ENCODE measurements at regions not wholly inside any gene's neighbourhood (a gene's known extent, or its start where the extent isn't known, plus 50 kb on each side); places are given as distances from the start of the nearest gene placed in this dataset.

DNA sequence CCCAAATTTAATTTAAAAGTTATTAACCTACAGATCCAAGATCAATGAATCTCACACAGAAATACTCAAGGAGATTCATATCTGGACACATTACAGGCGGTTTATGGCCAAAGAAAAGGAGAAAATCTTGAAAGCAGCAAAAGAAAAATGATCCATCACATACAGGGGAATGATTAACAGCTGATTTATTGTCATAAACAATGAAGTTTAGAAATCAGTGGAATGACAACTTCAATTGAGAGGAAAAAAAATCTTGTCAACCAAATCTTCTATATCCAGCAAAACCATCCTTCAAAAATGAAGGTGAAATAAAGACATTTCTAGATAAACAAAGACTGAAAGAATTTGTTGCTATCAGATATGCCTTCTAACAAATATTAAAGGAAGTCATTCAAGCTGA, 156.2 kb upstream of the SEMA6D start:
- no peak overlapping the region for H4K91ac ChIP-seq (replicated peaks; ENCODE audit: insufficient read length, low read length)
- no peaks in the 10 kb centered on the region for H3K79me2 ChIP-seq (ENCODE audit: control insufficient read depth in 1 of 2, insufficient read depth in 2 of 2, low read length in 2 of 2)
- H4K8ac ChIP-seq (ENCODE audit: extremely low read depth, insufficient read depth, low read length): no peak overlapping the region
- no peak overlapping the region for H3K27ac ChIP-seq (ENCODE audit: low read depth, low read length)
- H2BK15ac ChIP-seq (ENCODE audit: low read length): no peak overlapping the region
- H3K36me3 ChIP-seq (ENCODE audit: control insufficient read depth in 2 of 4, insufficient read depth in 4 of 4, low read length in 3 of 4): no peaks in the 10 kb centered on the region
- H3K56ac ChIP-seq (replicated peaks; ENCODE audit: insufficient read length, low read depth, low read length): no peak overlapping the region
- H3K18ac ChIP-seq (ENCODE audit: extremely low read depth, low read length): no peak overlapping the region
- H3K4me2 ChIP-seq (ENCODE audit: insufficient read depth in 1 of 2, low read depth in 2 of 2, low read length in 2 of 2): no peak overlapping the region
- no peak overlapping the region for H4K5ac ChIP-seq (ENCODE audit: insufficient read length, low read depth, low read length)
- no peak overlapping the region for H3K9ac ChIP-seq (replicated peaks in 1 of 4; ENCODE audit: extremely low read depth in 1 of 4, low read depth in 3 of 4, low read length in 3 of 4)
- H3K23me2 ChIP-seq (ENCODE audit: low read depth, low read length): no peaks in the 10 kb centered on the region
- no peak for DNase-seq (ENCODE audit: low read depth in 1 of 2, low spot score in 2 of 2)
- H2BK20ac ChIP-seq (ENCODE audit: low read length): no peak overlapping the region
- H2BK120ac ChIP-seq (replicated peaks; ENCODE audit: low read depth, low read length): no peak overlapping the region
- H3K23ac ChIP-seq (ENCODE audit: insufficient read length): no peak overlapping the region
- no peaks in the 10 kb centered on the region for H3K4me1 ChIP-seq (replicated peaks in 1 of 4; ENCODE audit: control insufficient read depth in 3 of 4, insufficient read depth in 4 of 4, low read length in 3 of 4)
- no peak overlapping the region for H2AFZ ChIP-seq (ENCODE audit: low read length)
- ChIA-PET CTCF (ENCODE audit: partially characterized antibody) (no interaction called here), POLR2A (ENCODE audit: partially characterized antibody) (no interaction called here)
- 83% methylated on average over 1 of the region's 1 CpG; no CpG with 5 or more reads in 1 of the 2 experiments for WGBS, 2 experiments (ENCODE audit: extremely low coverage in 1 of 2, insufficient coverage in 1 of 2, insufficient read length in 1 of 2, insufficient replicate concordance in 2 of 2, low coverage in 1 of 2, low lambda C conversion rate in 2 of 2, missing lambda C conversion rate in 1 of 2)
- H3K14ac ChIP-seq (ENCODE audit: insufficient read length): no peak overlapping the region
- no peak overlapping the region for H2BK5ac ChIP-seq (ENCODE audit: low read depth, low read length)
- H3K79me1 ChIP-seq (ENCODE audit: low read depth, low read length): no peaks in the 10 kb centered on the region
- H3K9me3 ChIP-seq (ENCODE audit: insufficient read depth in 2 of 2, low read depth in 1 of 2, low read length in 1 of 2): peaks cover 0 to 6% of the 10 kb centered on the region in 2 experiments; a peak in 2 of 4 replicates
- TF ChIP-seq FOSL1 (IDR thresholded peaks at IDR 0.05; ENCODE audit: insufficient read depth, low read depth, low read length): no peak
- no peak for TF ChIP-seq TBP (IDR thresholded peaks at IDR 0.05; ENCODE audit: low read depth, low read length)
- no peak for TF ChIP-seq MAFK (IDR thresholded peaks at IDR 0.05; ENCODE audit: low read depth, low read length)
- no peak for TF ChIP-seq ZNF274 (IDR thresholded peaks at IDR 0.05; ENCODE audit: borderline replicate concordance, extremely low read depth, low read length)
- TF ChIP-seq POLR2A (IDR thresholded peaks at IDR 0.05; ENCODE audit: control extremely low read depth in 1 of 2, low read depth in 2 of 2, low read length in 2 of 2): no peak
- TF ChIP-seq HDAC6 (IDR thresholded peaks at IDR 0.05; ENCODE audit: low read depth, low read length): no peak
- H2AK5ac ChIP-seq (ENCODE audit: low read depth, low read length): no peak overlapping the region
- no peak overlapping the region for H2BK12ac ChIP-seq (ENCODE audit: low read depth, low read length)
- no peak overlapping the region for H3K4me3 ChIP-seq (ENCODE audit: extremely low read depth in 1 of 4, insufficient read depth in 2 of 4, low read depth in 3 of 4, low read length in 4 of 4)
- H4K20me1 ChIP-seq (replicated peaks in 1 of 2; ENCODE audit: control insufficient read depth in 1 of 2, insufficient read depth in 2 of 2, low read length in 2 of 2): no peaks in the 10 kb centered on the region
- FAIRE-seq: no peak
- no peaks in the 10 kb centered on the region for H3K27me3 ChIP-seq (replicated peaks in 1 of 4; ENCODE audit: control insufficient read depth in 3 of 4, extremely low read depth in 1 of 4, insufficient read depth in 3 of 4, low read length in 3 of 4)
- H3K4ac ChIP-seq (replicated peaks; ENCODE audit: insufficient read length, low read depth, low read length): no peak overlapping the region

Data from H1 (cell line).